Tibial artery (tissue), 4 donors: ENCODE measurements at regions not wholly inside any gene's neighbourhood (a gene's known extent, or its start where the extent isn't known, plus 50 kb on each side); places are given as distances from the start of the nearest gene placed in this dataset.

Source experiments
- DNase-seq, 2 donors: peaks; one replicate each; pipeline ENCODE4 v3.0.0-alpha.2; 2019
- H3K27ac ChIP-seq, 2 donors: fragments of 200-600 bp; sonication (generic) in 1 of 2; 1 replicate in 1 of 2; 2 replicates in 1 of 2; pipeline ENCODE4 v1.5.1; 2018 to 2019; ENCODE audit warnings: mild to moderate bottlenecking in 1 of 2
- H3K27me3 ChIP-seq, 2 donors: fragments of 200-600 bp; sonication (generic) in 1 of 2; one replicate each; pipeline versions ENCODE4 v1.5.1 to v1.6.0; 2016 to 2019
- H3K36me3 ChIP-seq, 3 donors: fragments of 200-600 bp; sonication (generic) in 2 of 3; one replicate each; pipeline ENCODE4 v1.5.1; 2016 to 2019; ENCODE audit warnings: mild to moderate bottlenecking in 2 of 3
- H3K4me1 ChIP-seq, 4 donors: fragments of 200-600 bp; sonication (generic) in 2 of 4; 1 replicate in 3 of 4; 2 replicates in 1 of 4; pipeline ENCODE4 v1.5.1; 2016 to 2019
- H3K4me3 ChIP-seq, 2 donors: fragments of 200-600 bp; sonication (generic) in 1 of 2; 1 replicate in 1 of 2; 2 replicates in 1 of 2; pipeline ENCODE4 v1.5.1; 2018 to 2019; ENCODE audit warnings: mild to moderate bottlenecking in 2 of 2
- H3K9me3 ChIP-seq, 3 donors: fragments of 200-600 bp; sonication (generic) in 1 of 3; one replicate each; pipeline ENCODE4 v1.5.1; 2016 to 2019
- CTCF ChIP-seq, 2 experiments: fragments of 200-600 bp in 1 of 2; fragments of 450-650 bp in 1 of 2; IDR thresholded peaks; one replicate each; pipeline ENCODE4 v1.5.1; 2017 to 2019; ENCODE audit warnings: antibody characterized with exemption in 2 of 2, mild to moderate bottlenecking in 1 of 2, moderate library complexity in 1 of 2
- intact Hi-C: fragments of 100-400 bp; cut with DNase I; formaldehyde crosslinking; loops from one replicate; pipeline ENCODE4 v1.15.0; 2023; ENCODE audit warnings: low total_unique reads

- Histone ChIP-seq H3K9me3 (no peaks in the 10 kb centered on the region), H3K4me1 (no peaks in the 10 kb centered on the region), H3K4me3 (no peak overlapping the region), H3K27me3 (no peaks in the 10 kb centered on the region), H3K27ac (no peak overlapping the region), H3K36me3 (no peaks in the 10 kb centered on the region)
- no peak for TF ChIP-seq CTCF (IDR thresholded peaks at IDR 0.05)
- no peak for DNase-seq
- intact Hi-C loops: no loop called here
These were observed 119.2 kb downstream of the EFNB1 start for GRCh38 chrX:68947882-68948605.

DNA sequence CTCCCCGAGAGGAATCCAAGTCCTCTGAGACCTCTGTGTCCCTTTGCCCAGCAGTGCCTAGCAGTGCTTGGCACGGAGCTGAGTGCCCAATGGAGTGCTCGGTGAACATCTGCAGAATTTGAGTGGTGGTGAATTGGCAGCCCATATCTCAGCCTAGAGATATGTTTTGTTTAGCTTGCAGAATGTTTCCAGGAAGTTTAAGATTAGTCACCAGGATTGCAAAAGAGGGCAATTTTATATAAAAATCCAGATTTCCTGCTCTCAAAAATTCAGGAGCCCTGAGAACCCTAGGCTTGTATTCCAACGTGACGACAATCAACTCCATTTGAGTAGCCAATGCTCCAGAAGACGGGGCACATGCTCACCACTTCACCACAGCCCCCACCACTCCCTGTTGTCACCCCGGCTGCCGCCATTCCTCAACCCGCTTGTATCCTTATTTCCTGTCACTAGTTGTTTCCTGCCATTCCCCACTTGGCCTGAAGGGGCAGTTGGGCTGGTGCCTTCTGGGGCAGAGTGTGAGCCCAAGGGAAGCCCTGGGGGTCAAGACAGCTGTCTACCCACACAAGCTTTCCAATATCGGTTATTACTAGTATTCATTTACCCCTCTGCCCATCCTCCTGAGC, 116.9 kb downstream of the EFNB1 start:
- Histone ChIP-seq H3K36me3 (no peaks in the 10 kb centered on the region), H3K9me3 (no peaks in the 10 kb centered on the region), H3K4me1 (no peaks in the 10 kb centered on the region), H3K27me3 (no peaks in the 10 kb centered on the region), H3K27ac (no peak overlapping the region), H3K4me3 (no peak overlapping the region)
- intact Hi-C loops: no loop called here
- DNase-seq: no peak
- TF ChIP-seq CTCF (IDR thresholded peaks at IDR 0.05): no peak

GRCh38 chrX:68945081-68945602, 116.3 kb downstream of the EFNB1 start:
- Histone ChIP-seq H3K27ac (no peak overlapping the region), H3K4me3 (no peak overlapping the region), H3K36me3 (no peaks in the 10 kb centered on the region), H3K27me3 (no peaks in the 10 kb centered on the region), H3K4me1 (no peaks in the 10 kb centered on the region), H3K9me3 (no peaks in the 10 kb centered on the region)
- TF ChIP-seq CTCF (IDR thresholded peaks at IDR 0.05): no peak
- DNase-seq: no peak
- intact Hi-C loops: no loop called here

GRCh38 chrX:68944211-68944610, 115.4 kb downstream of the EFNB1 start:
- H3K27me3 ChIP-seq: no peaks in the 10 kb centered on the region
- no peaks in the 10 kb centered on the region for H3K4me1 ChIP-seq
- no peaks in the 10 kb centered on the region for H3K9me3 ChIP-seq
- intact Hi-C loops: no loop called here
- no peak overlapping the region for H3K27ac ChIP-seq
- no peak for DNase-seq
- TF ChIP-seq CTCF (IDR thresholded peaks at IDR 0.05): no peak
- H3K36me3 ChIP-seq: no peaks in the 10 kb centered on the region
- no peak overlapping the region for H3K4me3 ChIP-seq

- no peak overlapping the region for H3K27ac ChIP-seq
- no peak for DNase-seq
- intact Hi-C loops: no loop called here
- H3K4me1 ChIP-seq: peaks cover 0 to 8% (median 3%) of the 10 kb centered on the region in 4 donors
- H3K9me3 ChIP-seq: no peaks in the 10 kb centered on the region
- H3K36me3 ChIP-seq: no peaks in the 10 kb centered on the region
- no peak for TF ChIP-seq CTCF (IDR thresholded peaks at IDR 0.05)
- no peaks in the 10 kb centered on the region for H3K27me3 ChIP-seq
- no peak overlapping the region for H3K4me3 ChIP-seq
These were observed 114.0 kb downstream of the EFNB1 start for GRCh38 chrX:68942840-68943239.
